GM23338 (cell line): ENCODE measurements at regions not wholly inside any gene's neighbourhood (a gene's known extent, or its start where the extent isn't known, plus 50 kb on each side); places are given as distances from the start of the nearest gene placed in this dataset.

Experiments used
- ATAC-seq: fragments of 200-7000 bp; cut with Tn5 transposase; 3 replicates; pipeline ENCODE4 v1.9.1; 2020
- DNase-seq: peaks from one replicate; pipeline ENCODE4 v3.0.0-alpha.2; 2015; ENCODE audit warnings: low spot score
- H2AFZ ChIP-seq: fragments of 200-600 bp; sonication (generic); 2 replicates; pipeline ENCODE4 v1.8.0; 2016; ENCODE audit warnings: antibody characterized with exemption, mild to moderate bottlenecking, moderate library complexity
- H3F3A ChIP-seq: fragments of 200-600 bp; sonication (generic); replicated peaks from 2 replicates; pipeline ENCODE4 v1.8.0; 2017; ENCODE audit warnings: antibody characterized with exemption, mixed run types, low read depth
- H3K27ac ChIP-seq: fragments of 200-600 bp; sonication (generic); 2 replicates; pipeline ENCODE4 v1.6.1; 2016; ENCODE audit warnings: low read depth
- H3K27me3 ChIP-seq: fragments of 200-600 bp; sonication (generic); 2 replicates; pipeline ENCODE4 v1.8.0; 2016; ENCODE audit warnings: mild to moderate bottlenecking, mixed run types, moderate library complexity; ENCODE audit not compliant: insufficient read depth
- H3K36me3 ChIP-seq: fragments of 200-600 bp; sonication (generic); 2 replicates; pipeline ENCODE4 v1.8.0; 2016; ENCODE audit warnings: mild to moderate bottlenecking; ENCODE audit not compliant: insufficient read depth
- H3K4me1 ChIP-seq: fragments of 200-600 bp; sonication (generic); 2 replicates; pipeline ENCODE4 v1.8.0; 2016; ENCODE audit warnings: mild to moderate bottlenecking, moderate library complexity; ENCODE audit not compliant: insufficient read depth
- H3K4me2 ChIP-seq: fragments of 200-600 bp; sonication (generic); 2 replicates; pipeline ENCODE4 v1.7.1; 2017; ENCODE audit warnings: mixed run types
- H3K4me3 ChIP-seq: fragments of 200-600 bp; sonication (generic); 2 replicates; pipeline ENCODE4 v1.6.1; 2016; ENCODE audit warnings: mixed run types
- H3K79me2 ChIP-seq: fragments of 200-600 bp; sonication (generic); replicated peaks from 2 replicates; pipeline ENCODE4 v1.8.0; 2017; ENCODE audit warnings: mild to moderate bottlenecking; ENCODE audit not compliant: insufficient read depth
- H3K9me2 ChIP-seq: fragments of 200-600 bp; sonication (generic); 2 replicates; pipeline ENCODE4 v1.8.0; 2017; ENCODE audit not compliant: insufficient read depth
- H4K20me1 ChIP-seq: fragments of 200-600 bp; sonication (generic); replicated peaks from 2 replicates; pipeline ENCODE4 v1.8.0; 2017; ENCODE audit warnings: mild to moderate bottlenecking; ENCODE audit not compliant: insufficient read depth
- H3K27ac Mint-ChIP-seq: 2 replicates; pipeline ENCODE4 v1.8.0; 2020; ENCODE audit warnings: inconsistent platforms, mild to moderate bottlenecking, moderate library complexity, mixed read lengths
- H3K27me3 Mint-ChIP-seq: 3 replicates; pipeline ENCODE4 v1.8.0; 2022; ENCODE audit warnings: low read depth, mild to moderate bottlenecking, moderate library complexity, mixed read lengths, inconsistent platforms; ENCODE audit not compliant: insufficient read depth, poor library complexity
- H3K36me3 Mint-ChIP-seq: 3 replicates; pipeline ENCODE4 v1.8.0; 2021; ENCODE audit warnings: low read depth, mild to moderate bottlenecking, inconsistent platforms, moderate library complexity, mixed read lengths
- H3K4me1 Mint-ChIP-seq: 3 replicates; pipeline ENCODE4 v1.8.0; 2020; ENCODE audit warnings: mild to moderate bottlenecking, inconsistent platforms, mixed read lengths
- H3K4me3 Mint-ChIP-seq: 3 replicates; pipeline ENCODE4 v1.8.0; 2021; ENCODE audit warnings: moderate library complexity, mild to moderate bottlenecking, inconsistent platforms, mixed read lengths
- H3K9me3 Mint-ChIP-seq: 3 replicates; pipeline ENCODE4 v1.8.0; 2020; ENCODE audit warnings: moderate library complexity, mild to moderate bottlenecking, inconsistent platforms, mixed read lengths
- CREB1 ChIP-seq: fragments of 250-450 bp; sonication (Bioruptor Pico); IDR thresholded peaks from 2 replicates; pipeline ENCODE4 v1.5.0; 2020; ENCODE audit warnings: low read depth, mild to moderate bottlenecking, moderate library complexity
- EZH2 ChIP-seq: fragments of 200-600 bp; sonication (generic); IDR thresholded peaks from one replicate; pipeline ENCODE4 v1.8.0; 2017; ENCODE audit warnings: antibody characterized with exemption, mild to moderate bottlenecking, low read depth; ENCODE audit not compliant: unreplicated experiment
- EZH2phosphoT487 ChIP-seq: fragments of 200-600 bp; sonication (generic); IDR thresholded peaks from one replicate; pipeline ENCODE4 v1.8.1; 2018; ENCODE audit warnings: antibody characterized with exemption; ENCODE audit not compliant: unreplicated experiment
- JUNB ChIP-seq: IDR thresholded peaks from one replicate; pipeline ENCODE4 v1.6.1; 2016; ENCODE audit warnings: antibody characterized with exemption; ENCODE audit not compliant: unreplicated experiment
- NANOG ChIP-seq: IDR thresholded peaks from 2 replicates; pipeline ENCODE4 v1.6.1; 2016; ENCODE audit warnings: antibody characterized with exemption, borderline replicate concordance
- POLR2AphosphoS5 ChIP-seq: IDR thresholded peaks from 2 replicates; pipeline ENCODE4 v1.6.1; 2016; ENCODE audit warnings: antibody characterized with exemption, low read depth
- STAT1 ChIP-seq: IDR thresholded peaks from one replicate; pipeline ENCODE4 v1.6.1; 2016; ENCODE audit warnings: antibody characterized with exemption; ENCODE audit not compliant: unreplicated experiment
- ZNF114 ChIP-seq: fragments of 250-450 bp; sonication (Bioruptor Pico); IDR thresholded peaks from 2 replicates; pipeline ENCODE4 v1.5.0; 2020; ENCODE audit warnings: mild to moderate bottlenecking, moderate library complexity
- ZNF331 ChIP-seq: fragments of 250-450 bp; sonication (Bioruptor Pico); IDR thresholded peaks from 2 replicates; pipeline ENCODE4 v1.5.0; 2020; ENCODE audit warnings: low read depth, mild to moderate bottlenecking, moderate library complexity
- TF ChIP-seq, protein P1 (sequence below): fragments of 250-450 bp; sonication (Bioruptor Pico); IDR thresholded peaks from 2 replicates; pipeline ENCODE4 v1.5.0; 2020; ENCODE audit warnings: mild to moderate bottlenecking, moderate library complexity
- TF ChIP-seq, protein P2 (sequence below): IDR thresholded peaks from 2 replicates; pipeline ENCODE4 v1.6.1; 2016; ENCODE audit warnings: antibody characterized with exemption
- TF ChIP-seq, protein P3 (sequence below), 2 experiments: fragments of 200-600 bp in 1 of 2; sonication (generic) in 1 of 2; conservative IDR thresholded peaks; 2 replicates each; pipeline versions ENCODE4 v1.5.1 to v1.6.1; 2016 to 2017; ENCODE audit warnings: antibody characterized with exemption in 2 of 2, low read depth in 2 of 2, mild to moderate bottlenecking in 2 of 2, moderate library complexity in 1 of 2

DNA sequence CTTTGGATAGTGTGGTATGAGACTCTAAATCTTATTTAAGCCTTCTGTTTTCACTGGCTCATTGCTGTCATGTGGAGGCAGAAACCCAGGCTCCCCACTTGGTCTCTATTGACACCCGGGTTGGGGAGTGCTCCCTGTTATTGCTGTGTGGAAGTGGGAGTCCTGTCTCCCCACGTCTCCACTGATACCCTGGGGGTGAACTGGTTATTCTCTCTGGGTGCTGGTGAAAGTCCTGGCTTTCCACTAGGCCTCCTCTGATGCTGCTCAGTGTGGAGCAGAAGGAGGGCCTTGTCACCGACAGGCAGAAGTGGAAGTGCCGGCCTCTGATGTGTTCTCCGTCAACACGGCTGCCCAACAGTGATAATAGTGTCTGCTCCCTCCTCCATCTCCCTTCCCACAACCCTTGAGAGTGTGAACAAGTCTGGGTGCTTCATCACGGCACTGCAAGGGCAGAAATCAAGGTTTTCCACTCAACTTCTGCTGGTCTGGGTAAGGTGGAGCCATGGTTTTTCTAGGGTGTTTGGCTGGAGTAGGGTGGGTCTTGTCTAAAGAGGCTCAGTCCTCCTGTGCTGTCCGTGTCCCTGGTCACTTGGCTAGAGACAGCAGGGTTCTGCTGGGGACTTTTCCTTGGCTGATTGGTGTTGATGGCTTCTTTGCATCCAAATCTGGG lies 240.7 kb upstream of the B3GAT1 start:
- H3K27me3 ChIP-seq = no peaks in the 10 kb centered on the region
- no peak overlapping the region for H3K27ac ChIP-seq
- no peak overlapping the region for H3K4me3 ChIP-seq
- Mint-ChIP-seq H3K27me3 (peaks cover 5% of the 10 kb centered on the region), H3K4me3 (no peak overlapping the region), H3K9me3 (no peaks in the 10 kb centered on the region; the same call in 2 of the 3 replicates), H3K36me3 (no peaks in the 10 kb centered on the region), H3K27ac (no peak overlapping the region), H3K4me1 (peaks cover 5% of the 10 kb centered on the region; the same call in 2 of the 3 replicates)
- no peak for DNase-seq
- no peaks in the 10 kb centered on the region; the same call in 1 of the 2 replicates for H3K4me1 ChIP-seq
- no peak for ATAC-seq
- H3K4me2 ChIP-seq = no peak overlapping the region
- TF ChIP-seq EZH2phosphoT487 = no peak
- no peak for TF ChIP-seq ZNF331
- TF ChIP-seq STAT1 = no peak
- no peak for TF ChIP-seq CREB1
- TF ChIP-seq, protein P1, sequence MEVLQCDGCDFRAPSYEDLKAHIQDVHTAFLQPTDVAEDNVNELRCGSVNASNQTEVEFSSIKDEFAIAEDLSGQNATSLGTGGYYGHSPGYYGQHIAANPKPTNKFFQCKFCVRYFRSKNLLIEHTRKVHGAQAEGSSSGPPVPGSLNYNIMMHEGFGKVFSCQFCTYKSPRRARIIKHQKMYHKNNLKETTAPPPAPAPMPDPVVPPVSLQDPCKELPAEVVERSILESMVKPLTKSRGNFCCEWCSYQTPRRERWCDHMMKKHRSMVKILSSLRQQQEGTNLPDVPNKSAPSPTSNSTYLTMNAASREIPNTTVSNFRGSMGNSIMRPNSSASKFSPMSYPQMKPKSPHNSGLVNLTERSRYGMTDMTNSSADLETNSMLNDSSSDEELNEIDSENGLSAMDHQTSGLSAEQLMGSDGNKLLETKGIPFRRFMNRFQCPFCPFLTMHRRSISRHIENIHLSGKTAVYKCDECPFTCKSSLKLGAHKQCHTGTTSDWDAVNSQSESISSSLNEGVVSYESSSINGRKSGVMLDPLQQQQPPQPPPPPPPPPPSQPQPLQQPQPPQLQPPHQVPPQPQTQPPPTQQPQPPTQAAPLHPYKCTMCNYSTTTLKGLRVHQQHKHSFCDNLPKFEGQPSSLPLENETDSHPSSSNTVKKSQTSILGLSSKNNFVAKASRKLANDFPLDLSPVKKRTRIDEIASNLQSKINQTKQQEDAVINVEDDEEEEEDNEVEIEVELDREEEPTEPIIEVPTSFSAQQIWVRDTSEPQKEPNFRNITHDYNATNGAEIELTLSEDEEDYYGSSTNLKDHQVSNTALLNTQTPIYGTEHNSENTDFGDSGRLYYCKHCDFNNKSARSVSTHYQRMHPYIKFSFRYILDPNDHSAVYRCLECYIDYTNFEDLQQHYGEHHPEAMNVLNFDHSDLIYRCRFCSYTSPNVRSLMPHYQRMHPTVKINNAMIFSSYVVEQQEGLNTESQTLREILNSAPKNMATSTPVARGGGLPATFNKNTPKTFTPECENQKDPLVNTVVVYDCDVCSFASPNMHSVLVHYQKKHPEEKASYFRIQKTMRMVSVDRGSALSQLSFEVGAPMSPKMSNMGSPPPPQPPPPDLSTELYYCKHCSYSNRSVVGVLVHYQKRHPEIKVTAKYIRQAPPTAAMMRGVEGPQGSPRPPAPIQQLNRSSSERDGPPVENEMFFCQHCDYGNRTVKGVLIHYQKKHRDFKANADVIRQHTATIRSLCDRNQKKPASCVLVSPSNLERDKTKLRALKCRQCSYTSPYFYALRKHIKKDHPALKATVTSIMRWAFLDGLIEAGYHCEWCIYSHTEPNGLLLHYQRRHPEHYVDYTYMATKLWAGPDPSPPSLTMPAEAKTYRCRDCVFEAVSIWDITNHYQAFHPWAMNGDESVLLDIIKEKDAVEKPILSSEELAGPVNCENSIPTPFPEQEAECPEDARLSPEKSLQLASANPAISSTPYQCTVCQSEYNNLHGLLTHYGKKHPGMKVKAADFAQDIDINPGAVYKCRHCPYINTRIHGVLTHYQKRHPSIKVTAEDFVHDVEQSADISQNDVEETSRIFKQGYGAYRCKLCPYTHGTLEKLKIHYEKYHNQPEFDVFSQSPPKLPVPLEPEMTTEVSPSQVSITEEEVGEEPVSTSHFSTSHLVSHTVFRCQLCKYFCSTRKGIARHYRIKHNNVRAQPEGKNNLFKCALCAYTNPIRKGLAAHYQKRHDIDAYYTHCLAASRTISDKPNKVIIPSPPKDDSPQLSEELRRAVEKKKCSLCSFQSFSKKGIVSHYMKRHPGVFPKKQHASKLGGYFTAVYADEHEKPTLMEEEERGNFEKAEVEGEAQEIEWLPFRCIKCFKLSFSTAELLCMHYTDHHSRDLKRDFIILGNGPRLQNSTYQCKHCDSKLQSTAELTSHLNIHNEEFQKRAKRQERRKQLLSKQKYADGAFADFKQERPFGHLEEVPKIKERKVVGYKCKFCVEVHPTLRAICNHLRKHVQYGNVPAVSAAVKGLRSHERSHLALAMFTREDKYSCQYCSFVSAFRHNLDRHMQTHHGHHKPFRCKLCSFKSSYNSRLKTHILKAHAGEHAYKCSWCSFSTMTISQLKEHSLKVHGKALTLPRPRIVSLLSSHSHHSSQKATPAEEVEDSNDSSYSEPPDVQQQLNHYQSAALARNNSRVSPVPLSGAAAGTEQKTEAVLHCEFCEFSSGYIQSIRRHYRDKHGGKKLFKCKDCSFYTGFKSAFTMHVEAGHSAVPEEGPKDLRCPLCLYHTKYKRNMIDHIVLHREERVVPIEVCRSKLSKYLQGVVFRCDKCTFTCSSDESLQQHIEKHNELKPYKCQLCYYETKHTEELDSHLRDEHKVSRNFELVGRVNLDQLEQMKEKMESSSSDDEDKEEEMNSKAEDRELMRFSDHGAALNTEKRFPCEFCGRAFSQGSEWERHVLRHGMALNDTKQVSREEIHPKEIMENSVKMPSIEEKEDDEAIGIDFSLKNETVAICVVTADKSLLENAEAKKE (CRISPR knock-in tag) = no peak
- no peak for TF ChIP-seq NANOG
- no peak for TF ChIP-seq EZH2
- no peak for TF ChIP-seq JUNB
- no peak for TF ChIP-seq POLR2AphosphoS5
- no peak for TF ChIP-seq ZNF114 (CRISPR knock-in tag)
- TF ChIP-seq, protein P2, sequence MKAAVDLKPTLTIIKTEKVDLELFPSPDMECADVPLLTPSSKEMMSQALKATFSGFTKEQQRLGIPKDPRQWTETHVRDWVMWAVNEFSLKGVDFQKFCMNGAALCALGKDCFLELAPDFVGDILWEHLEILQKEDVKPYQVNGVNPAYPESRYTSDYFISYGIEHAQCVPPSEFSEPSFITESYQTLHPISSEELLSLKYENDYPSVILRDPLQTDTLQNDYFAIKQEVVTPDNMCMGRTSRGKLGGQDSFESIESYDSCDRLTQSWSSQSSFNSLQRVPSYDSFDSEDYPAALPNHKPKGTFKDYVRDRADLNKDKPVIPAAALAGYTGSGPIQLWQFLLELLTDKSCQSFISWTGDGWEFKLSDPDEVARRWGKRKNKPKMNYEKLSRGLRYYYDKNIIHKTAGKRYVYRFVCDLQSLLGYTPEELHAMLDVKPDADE = no peak
- TF ChIP-seq, protein P3, sequence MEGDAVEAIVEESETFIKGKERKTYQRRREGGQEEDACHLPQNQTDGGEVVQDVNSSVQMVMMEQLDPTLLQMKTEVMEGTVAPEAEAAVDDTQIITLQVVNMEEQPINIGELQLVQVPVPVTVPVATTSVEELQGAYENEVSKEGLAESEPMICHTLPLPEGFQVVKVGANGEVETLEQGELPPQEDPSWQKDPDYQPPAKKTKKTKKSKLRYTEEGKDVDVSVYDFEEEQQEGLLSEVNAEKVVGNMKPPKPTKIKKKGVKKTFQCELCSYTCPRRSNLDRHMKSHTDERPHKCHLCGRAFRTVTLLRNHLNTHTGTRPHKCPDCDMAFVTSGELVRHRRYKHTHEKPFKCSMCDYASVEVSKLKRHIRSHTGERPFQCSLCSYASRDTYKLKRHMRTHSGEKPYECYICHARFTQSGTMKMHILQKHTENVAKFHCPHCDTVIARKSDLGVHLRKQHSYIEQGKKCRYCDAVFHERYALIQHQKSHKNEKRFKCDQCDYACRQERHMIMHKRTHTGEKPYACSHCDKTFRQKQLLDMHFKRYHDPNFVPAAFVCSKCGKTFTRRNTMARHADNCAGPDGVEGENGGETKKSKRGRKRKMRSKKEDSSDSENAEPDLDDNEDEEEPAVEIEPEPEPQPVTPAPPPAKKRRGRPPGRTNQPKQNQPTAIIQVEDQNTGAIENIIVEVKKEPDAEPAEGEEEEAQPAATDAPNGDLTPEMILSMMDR (conservative IDR thresholded peaks at IDR 0.05; ENCODE audit: low read depth in 2 of 2) = no peak
- no peaks in the 10 kb centered on the region for H3K9me2 ChIP-seq
- no peak overlapping the region for H2AFZ ChIP-seq
- H3K79me2 ChIP-seq = no peaks in the 10 kb centered on the region
- H3K36me3 ChIP-seq = no peaks in the 10 kb centered on the region
- no peaks in the 10 kb centered on the region for H4K20me1 ChIP-seq
- H3F3A ChIP-seq = no peaks in the 10 kb centered on the region
